ENCODE measurements at regions not wholly inside any gene's neighbourhood (a gene's known extent, or its start where the extent isn't known, plus 50 kb on each side); places are given as distances from the start of the nearest gene placed in this dataset.
"Not testable (repeated sequence)": the region's sequence is repeated elsewhere in the genome, so short reads cannot be mapped to it uniquely, and the experiment has no call there.

GRCh38 chr16:59665618-59666220 is 931.6 kb upstream of the GOT2 start:
- DNase-seq = no peak

- no peak for DNase-seq
Measured at GRCh38 chr16:59658572-59658971, 924.5 kb upstream of the GOT2 start.

GRCh38 chr16:59655031-59655430 is 920.9 kb upstream of the GOT2 start:
- peak in 1 of 2 experiments; percentile 24 for DNase-seq

- DNase-seq = no peak
Measured at GRCh38 chr16:59654455-59654854, 920.3 kb upstream of the GOT2 start.

- no peak for DNase-seq
Measured at GRCh38 chr16:59651662-59652061, 917.5 kb upstream of the GOT2 start.

- no peak for DNase-seq
Measured at GRCh38 chr16:59645194-59645593, 911.1 kb upstream of the GOT2 start.

- DNase-seq = no peak
Measured at GRCh38 chr16:59635674-59636073, 901.6 kb upstream of the GOT2 start.

- no peak for DNase-seq
Measured at GRCh38 chr16:59634951-59635350, 900.8 kb upstream of the GOT2 start.

GRCh38 chr16:59634004-59634579 is 900.0 kb upstream of the GOT2 start:
- DNase-seq = no peak

GRCh38 chr16:59632276-59632855 is 898.2 kb upstream of the GOT2 start:
- no peak for DNase-seq

GRCh38 chr16:59624381-59624780 is 890.3 kb upstream of the GOT2 start:
- not testable (repeated sequence) for DNase-seq

GRCh38 chr16:59614466-59615240 is 880.5 kb upstream of the GOT2 start:
- no peak for DNase-seq

GRCh38 chr16:59612910-59613620 is 878.9 kb upstream of the GOT2 start:
- not testable (repeated sequence) for DNase-seq

- no peak for DNase-seq
Measured at GRCh38 chr16:59612094-59612493, 878.0 kb upstream of the GOT2 start.

- DNase-seq = no peak
Measured at GRCh38 chr16:59611556-59611955, 877.4 kb upstream of the GOT2 start.

GRCh38 chr16:59605706-59606105 is 871.6 kb upstream of the GOT2 start:
- DNase-seq = no peak

GRCh38 chr16:59604354-59604753 is 870.2 kb upstream of the GOT2 start:
- DNase-seq = no peak

GRCh38 chr16:59601452-59601851 is 867.3 kb upstream of the GOT2 start:
- no peak for DNase-seq

- no peak for DNase-seq
Measured at GRCh38 chr16:59597269-59597668, 863.2 kb upstream of the GOT2 start.

GRCh38 chr16:59596693-59597092 is 862.6 kb upstream of the GOT2 start:
- DNase-seq = no peak

- DNase-seq = no peak
Measured at GRCh38 chr16:59593194-59593661, 859.1 kb upstream of the GOT2 start.

GRCh38 chr16:59591480-59591879 is 857.4 kb upstream of the GOT2 start:
- no peak for DNase-seq

- no peak for DNase-seq
Measured at GRCh38 chr16:59590845-59591244, 856.7 kb upstream of the GOT2 start.
